ENCODE measurements at regions not wholly inside any gene's neighbourhood (a gene's known extent, or its start where the extent isn't known, plus 50 kb on each side); places are given as distances from the start of the nearest gene placed in this dataset.

DNA sequence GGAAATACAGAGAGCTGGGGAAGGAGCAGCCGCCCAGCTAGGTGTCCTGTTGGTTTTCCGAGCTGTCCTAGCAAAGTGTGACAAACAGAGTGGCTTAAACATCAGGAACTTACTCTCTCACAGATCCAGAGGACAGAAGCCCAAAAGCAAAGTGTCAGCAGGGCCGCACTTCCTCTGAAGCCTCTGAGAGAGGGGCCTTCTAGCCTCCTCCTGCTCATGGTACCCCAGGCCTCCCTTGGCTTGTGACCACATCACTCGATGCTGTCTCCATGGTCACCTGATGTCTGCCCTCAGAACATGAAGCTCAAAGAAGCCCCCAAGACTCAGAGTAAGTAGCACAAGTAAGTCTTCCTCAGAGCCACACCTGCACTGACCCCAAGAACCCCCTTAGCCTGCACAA, 650.5 kb upstream of the ID2 start:
- Histone ChIP-seq H3K27me3 (ENCODE audit: insufficient read depth, low read depth, low read length) (no peaks in the 10 kb centered on the region), H3K27ac (ENCODE audit: low read length) (no peak overlapping the region), H3K4me2 (ENCODE audit: low read length) (no peak overlapping the region), H4K20me1 (ENCODE audit: insufficient read depth) (no peaks in the 10 kb centered on the region), H3F3A (ENCODE audit: insufficient read depth, low read length, poor library complexity, severe bottlenecking) (no peaks in the 10 kb centered on the region), H2AFZ (ENCODE audit: low read depth, low read length) (no peak overlapping the region), H3K9me2 (ENCODE audit: insufficient read depth, low read length) (no peaks in the 10 kb centered on the region), H3K9me3 (ENCODE audit: low read length) (no peaks in the 10 kb centered on the region), H3K36me3 (ENCODE audit: insufficient read depth, low read length) (no peaks in the 10 kb centered on the region), H3K9ac (ENCODE audit: low read length) (no peak overlapping the region), H3K79me2 (replicated peaks; ENCODE audit: insufficient read depth, low read length) (no peaks in the 10 kb centered on the region), H3K4me3 (ENCODE audit: low read length) (no peak overlapping the region)
- TF ChIP-seq CTCF (IDR thresholded peaks at IDR 0.05; ENCODE audit: poor library complexity, severe bottlenecking) (no peak), POLR2AphosphoS5 (IDR thresholded peaks at IDR 0.05) (no peak), MXI1 (conservative IDR thresholded peaks at IDR 0.05; ENCODE audit: poor library complexity, severe bottlenecking) (no peak), EP300 (conservative IDR thresholded peaks at IDR 0.05; ENCODE audit: poor library complexity, severe bottlenecking) (no peak), RAD21 (conservative IDR thresholded peaks at IDR 0.05) (no peak), TAF1 (IDR thresholded peaks at IDR 0.05; ENCODE audit: low read depth) (no peak), SMC3 (conservative IDR thresholded peaks at IDR 0.05; ENCODE audit: poor library complexity) (no peak), EZH2 (IDR thresholded peaks at IDR 0.05; ENCODE audit: borderline replicate concordance, insufficient read depth, low read length, poor library complexity, severe bottlenecking) (no peak)
- TF ChIP-seq, protein P1, sequence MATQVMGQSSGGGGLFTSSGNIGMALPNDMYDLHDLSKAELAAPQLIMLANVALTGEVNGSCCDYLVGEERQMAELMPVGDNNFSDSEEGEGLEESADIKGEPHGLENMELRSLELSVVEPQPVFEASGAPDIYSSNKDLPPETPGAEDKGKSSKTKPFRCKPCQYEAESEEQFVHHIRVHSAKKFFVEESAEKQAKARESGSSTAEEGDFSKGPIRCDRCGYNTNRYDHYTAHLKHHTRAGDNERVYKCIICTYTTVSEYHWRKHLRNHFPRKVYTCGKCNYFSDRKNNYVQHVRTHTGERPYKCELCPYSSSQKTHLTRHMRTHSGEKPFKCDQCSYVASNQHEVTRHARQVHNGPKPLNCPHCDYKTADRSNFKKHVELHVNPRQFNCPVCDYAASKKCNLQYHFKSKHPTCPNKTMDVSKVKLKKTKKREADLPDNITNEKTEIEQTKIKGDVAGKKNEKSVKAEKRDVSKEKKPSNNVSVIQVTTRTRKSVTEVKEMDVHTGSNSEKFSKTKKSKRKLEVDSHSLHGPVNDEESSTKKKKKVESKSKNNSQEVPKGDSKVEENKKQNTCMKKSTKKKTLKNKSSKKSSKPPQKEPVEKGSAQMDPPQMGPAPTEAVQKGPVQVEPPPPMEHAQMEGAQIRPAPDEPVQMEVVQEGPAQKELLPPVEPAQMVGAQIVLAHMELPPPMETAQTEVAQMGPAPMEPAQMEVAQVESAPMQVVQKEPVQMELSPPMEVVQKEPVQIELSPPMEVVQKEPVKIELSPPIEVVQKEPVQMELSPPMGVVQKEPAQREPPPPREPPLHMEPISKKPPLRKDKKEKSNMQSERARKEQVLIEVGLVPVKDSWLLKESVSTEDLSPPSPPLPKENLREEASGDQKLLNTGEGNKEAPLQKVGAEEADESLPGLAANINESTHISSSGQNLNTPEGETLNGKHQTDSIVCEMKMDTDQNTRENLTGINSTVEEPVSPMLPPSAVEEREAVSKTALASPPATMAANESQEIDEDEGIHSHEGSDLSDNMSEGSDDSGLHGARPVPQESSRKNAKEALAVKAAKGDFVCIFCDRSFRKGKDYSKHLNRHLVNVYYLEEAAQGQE (IDR thresholded peaks at IDR 0.05; ENCODE audit: borderline replicate concordance) = no peak

DNA sequence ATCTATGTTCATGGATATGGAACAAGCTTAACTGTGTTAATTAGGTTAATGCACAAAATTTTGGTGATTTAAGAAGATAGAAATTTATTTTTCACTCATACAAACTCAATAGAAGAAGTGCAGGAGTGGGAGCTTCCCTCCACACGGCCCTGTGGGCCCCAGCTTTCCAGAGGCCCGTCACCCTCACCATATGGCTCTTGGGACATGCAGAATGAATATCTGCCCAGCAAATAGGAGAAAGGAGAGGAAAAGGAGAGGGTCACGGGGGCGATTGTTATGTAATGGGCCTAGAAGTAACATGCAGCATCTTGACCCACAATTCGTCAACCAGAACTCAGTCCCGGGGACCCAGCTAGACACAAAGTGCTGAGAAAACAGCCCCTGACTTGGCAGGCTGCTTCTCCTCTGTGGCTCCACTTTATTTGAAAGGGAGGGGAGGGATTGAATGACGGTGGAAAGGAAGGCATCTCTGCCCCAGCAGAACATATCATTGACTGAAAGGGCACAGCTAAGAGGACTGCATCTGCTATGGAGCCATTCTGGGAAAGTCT, 648.2 kb upstream of the ID2 start:
- no peak overlapping the region for H2AFZ ChIP-seq (ENCODE audit: low read depth, low read length)
- H3K4me3 ChIP-seq (ENCODE audit: low read length) = no peak overlapping the region
- no peaks in the 10 kb centered on the region for H3K9me3 ChIP-seq (ENCODE audit: low read length)
- no peaks in the 10 kb centered on the region for H3K27me3 ChIP-seq (ENCODE audit: insufficient read depth, low read depth, low read length)
- H3K9ac ChIP-seq (ENCODE audit: low read length) = no peak overlapping the region
- TF ChIP-seq EZH2 (IDR thresholded peaks at IDR 0.05; ENCODE audit: borderline replicate concordance, insufficient read depth, low read length, poor library complexity, severe bottlenecking) (no peak), POLR2AphosphoS5 (IDR thresholded peaks at IDR 0.05) (no peak), SMC3 (conservative IDR thresholded peaks at IDR 0.05; ENCODE audit: poor library complexity) (no peak), CTCF (IDR thresholded peaks at IDR 0.05; ENCODE audit: poor library complexity, severe bottlenecking) (no peak)
- TF ChIP-seq, protein P1 (IDR thresholded peaks at IDR 0.05; ENCODE audit: borderline replicate concordance) = no peak
- H3K27ac ChIP-seq (ENCODE audit: low read length) = no peak overlapping the region
- no peaks in the 10 kb centered on the region for H3K9me2 ChIP-seq (ENCODE audit: insufficient read depth, low read length)
- H3F3A ChIP-seq (ENCODE audit: insufficient read depth, low read length, poor library complexity, severe bottlenecking) = no peaks in the 10 kb centered on the region
- no peaks in the 10 kb centered on the region for H3K79me2 ChIP-seq (replicated peaks; ENCODE audit: insufficient read depth, low read length)
- H3K4me2 ChIP-seq (ENCODE audit: low read length) = no peak overlapping the region
- no peaks in the 10 kb centered on the region for H4K20me1 ChIP-seq (ENCODE audit: insufficient read depth)
- H3K36me3 ChIP-seq (ENCODE audit: insufficient read depth, low read length) = no peaks in the 10 kb centered on the region

Measured in neural cell (in vitro differentiated cells).